ENCODE measurements at regions not wholly inside any gene's neighbourhood (a gene's known extent, or its start where the extent isn't known, plus 50 kb on each side); places are given as distances from the start of the nearest gene placed in this dataset.
"Not testable (repeated sequence)": the region's sequence is repeated elsewhere in the genome, so short reads cannot be mapped to it uniquely, and the experiment has no call there.

- Histone ChIP-seq H3K4me1 (no peaks in the 10 kb centered on the region), H3K27me3 (peaks cover 0 to 2% (median 0%) of the 10 kb centered on the region in 3 donors), H3K36me3 (no peaks in the 10 kb centered on the region), H3K4me3 (no peak overlapping the region), H3K9me3 (no peaks in the 10 kb centered on the region), H3K27ac (no peak overlapping the region)
- TF ChIP-seq CTCF (IDR thresholded peaks at IDR 0.05 in 4 of 5, conservative IDR thresholded peaks at IDR 0.05 in 1 of 5): no peak
- no peak for TF ChIP-seq POLR2A (IDR thresholded peaks at IDR 0.05)
- DNase-seq: no peak
- no peak for ATAC-seq
- in situ Hi-C loops (cut with MboI; ENCODE audit: low sequenced_read_pairs in 4 of 4): no loop called here
- intact Hi-C loops (cut with DNase I; ENCODE audit: low total_unique reads): no loop called here
Observed at GRCh38 chr11:116328391-116328790, 444.4 kb downstream of the BUD13 start.

GRCh38 chr11:116326146-116326545 lies 446.6 kb downstream of the BUD13 start:
- H3K36me3 ChIP-seq: no peaks in the 10 kb centered on the region

GRCh38 chr11:116325247-116325646 lies 447.5 kb downstream of the BUD13 start:
- Histone ChIP-seq H3K4me3 (no peak overlapping the region), H3K27me3 (no peaks in the 10 kb centered on the region), H3K9me3 (no peaks in the 10 kb centered on the region), H3K36me3 (no peaks in the 10 kb centered on the region), H3K4me1 (no peaks in the 10 kb centered on the region), H3K27ac (no peak overlapping the region)
- intact Hi-C loops (cut with DNase I; ENCODE audit: low total_unique reads): no loop called here
- TF ChIP-seq CTCF (IDR thresholded peaks at IDR 0.05 in 4 of 5, conservative IDR thresholded peaks at IDR 0.05 in 1 of 5) (no peak), POLR2A (IDR thresholded peaks at IDR 0.05) (no peak)
- DNase-seq (no peak), ATAC-seq (no peak)
- in situ Hi-C loops (cut with MboI; ENCODE audit: low sequenced_read_pairs in 4 of 4): no loop called here

More at GRCh38 chr11:116326146-116326545, 446.6 kb downstream of the BUD13 start:
- Histone ChIP-seq H3K4me1 (no peaks in the 10 kb centered on the region), H3K27me3 (no peaks in the 10 kb centered on the region), H3K4me3 (no peak overlapping the region), H3K9me3 (no peaks in the 10 kb centered on the region), H3K27ac (no peak overlapping the region)
- in situ Hi-C loops (cut with MboI; ENCODE audit: low sequenced_read_pairs in 4 of 4): no loop called here
- DNase-seq (no peak), ATAC-seq (no peak)
- intact Hi-C loops (cut with DNase I; ENCODE audit: low total_unique reads): no loop called here
- TF ChIP-seq CTCF (IDR thresholded peaks at IDR 0.05 in 4 of 5, conservative IDR thresholded peaks at IDR 0.05 in 1 of 5): no peak
- TF ChIP-seq POLR2A (IDR thresholded peaks at IDR 0.05): no peak

GRCh38 chr11:116324077-116324476 lies 448.7 kb downstream of the BUD13 start:
- in situ Hi-C loops (cut with MboI; ENCODE audit: low sequenced_read_pairs in 4 of 4); intact Hi-C loops (cut with DNase I; ENCODE audit: low total_unique reads); ATAC-seq; H3K4me3 ChIP-seq; H3K9me3 ChIP-seq; H3K27ac ChIP-seq; H3K36me3 ChIP-seq; DNase-seq; H3K27me3 ChIP-seq; H3K4me1 ChIP-seq: not testable (repeated sequence)

GRCh38 chr11:116317212-116317611 lies 455.6 kb downstream of the BUD13 start:
- H3K4me1 ChIP-seq: no peaks in the 10 kb centered on the region
- no peaks in the 10 kb centered on the region for H3K36me3 ChIP-seq
- intact Hi-C loops (cut with DNase I; ENCODE audit: low total_unique reads): no loop called here
- no peak overlapping the region for H3K27ac ChIP-seq
- in situ Hi-C loops (cut with MboI; ENCODE audit: low sequenced_read_pairs in 4 of 4): no loop called here
- TF ChIP-seq POLR2A (IDR thresholded peaks at IDR 0.05) (no peak), CTCF (IDR thresholded peaks at IDR 0.05 in 4 of 5, conservative IDR thresholded peaks at IDR 0.05 in 1 of 5) (no peak)
- H3K9me3 ChIP-seq: no peaks in the 10 kb centered on the region
- no peak overlapping the region for H3K4me3 ChIP-seq
- ATAC-seq: no peak
- no peak for DNase-seq
- H3K27me3 ChIP-seq: peaks cover 0 to 6% (median 0%) of the 10 kb centered on the region in 3 donors

All from gastrocnemius medialis (tissue), 4 donors.